Raji (cell line): ENCODE measurements at regions not wholly inside any gene's neighbourhood (a gene's known extent, or its start where the extent isn't known, plus 50 kb on each side); places are given as distances from the start of the nearest gene placed in this dataset.

Experiments
- POLR2A ChIP-seq: IDR thresholded peaks from 2 replicates; pipeline ENCODE4 v1.6.1; 2011; ENCODE audit warnings: low read depth, low read length, control low read depth; ENCODE audit not compliant: insufficient read depth

GRCh38 chr2:7666596-7667259, 749.5 kb downstream of the RNF144A start:
- no peak for TF ChIP-seq POLR2A

DNA sequence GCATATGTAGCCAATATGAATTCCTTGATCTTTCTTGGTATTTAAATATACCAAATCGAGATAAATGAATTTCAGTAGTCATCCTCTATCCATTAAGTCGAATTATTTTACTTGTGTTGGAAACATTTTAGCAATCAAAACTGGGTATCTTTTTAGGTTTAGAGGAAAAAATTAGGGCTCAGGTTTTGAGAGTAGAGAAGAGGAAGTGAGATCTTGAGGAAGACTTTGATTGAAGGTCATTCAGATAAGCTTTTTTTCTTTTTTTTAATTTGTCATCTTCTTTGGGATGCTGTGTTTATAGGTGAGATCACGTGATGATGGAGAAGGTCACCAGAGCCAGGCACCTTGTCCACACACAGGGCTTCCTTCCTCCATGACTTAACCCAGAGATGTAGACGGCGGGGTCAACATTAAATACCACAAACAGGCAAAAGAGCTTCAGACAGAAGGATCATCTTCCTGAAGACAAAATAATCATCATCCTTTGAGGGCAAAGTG, 750.1 kb downstream of the RNF144A start:
- TF ChIP-seq POLR2A: no peak

- TF ChIP-seq POLR2A: no peak
These were observed 753.9 kb downstream of the RNF144A start for GRCh38 chr2:7670905-7671641.

- TF ChIP-seq POLR2A: no peak
These were observed 754.9 kb downstream of the RNF144A start for GRCh38 chr2:7672027-7672684.

- TF ChIP-seq POLR2A: no peak
These were observed 755.5 kb downstream of the RNF144A start for GRCh38 chr2:7672685-7673071.

DNA sequence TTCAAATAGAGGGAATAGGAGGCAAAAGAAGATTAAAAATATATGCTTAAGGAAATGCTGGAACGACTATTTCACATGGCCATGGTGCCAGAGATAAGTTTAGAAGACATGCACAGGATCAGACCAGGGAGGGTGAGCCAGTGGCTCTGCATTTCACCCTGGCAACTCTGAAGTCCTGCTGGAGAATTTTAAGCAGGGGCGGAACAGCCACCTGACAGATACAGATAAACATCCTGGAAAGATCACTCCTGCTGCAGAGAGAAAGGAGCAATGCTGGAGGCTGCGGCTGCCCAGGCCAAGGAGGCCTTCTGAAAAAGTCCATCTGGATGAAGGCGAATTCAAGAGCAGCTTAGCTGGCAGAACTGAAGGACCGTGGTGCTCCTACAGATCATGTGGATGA, 755.9 kb downstream of the RNF144A start:
- TF ChIP-seq POLR2A: no peak

DNA sequence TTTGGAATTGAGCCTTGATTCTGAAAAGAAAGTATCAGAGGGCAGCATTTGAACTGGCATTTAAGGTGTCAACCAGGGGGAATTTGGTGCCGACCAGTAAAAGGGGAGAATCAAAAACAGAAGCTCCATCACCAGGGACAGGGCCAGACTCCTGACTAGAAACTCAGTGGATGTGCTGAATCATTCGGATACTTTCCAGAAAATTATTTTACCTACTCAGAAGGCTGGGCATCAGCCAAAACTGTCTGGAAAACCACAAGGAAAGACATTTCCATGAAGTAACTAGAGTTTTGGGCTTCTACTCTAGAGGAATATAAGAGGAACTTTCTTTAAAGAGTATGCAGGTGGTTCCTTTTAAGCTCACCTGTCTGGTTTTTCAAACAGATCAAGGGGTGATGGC, 756.6 kb downstream of the RNF144A start:
- no peak for TF ChIP-seq POLR2A

DNA sequence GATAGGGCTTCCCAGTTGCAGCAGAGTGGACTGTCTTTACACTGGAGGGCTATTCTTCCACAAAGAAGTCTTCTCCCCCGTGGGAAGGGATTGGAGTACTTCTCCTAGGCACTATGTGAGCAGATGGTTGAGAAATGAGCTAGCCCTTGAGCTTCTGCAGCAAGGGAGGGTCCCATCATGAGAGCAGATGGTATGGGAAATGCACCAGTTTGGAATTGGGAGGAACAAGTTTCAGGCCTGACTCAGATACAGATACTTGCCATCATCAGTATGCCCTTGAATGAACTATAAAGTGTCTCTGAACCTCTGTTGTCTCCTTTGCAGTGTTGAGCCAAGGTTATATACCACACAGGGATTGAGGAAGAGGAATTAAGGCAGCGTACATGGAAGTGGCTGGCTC, 757.4 kb downstream of the RNF144A start:
- TF ChIP-seq POLR2A: no peak

- no peak for TF ChIP-seq POLR2A
These were observed 759.5 kb downstream of the RNF144A start for GRCh38 chr2:7676714-7677113.

GRCh38 chr2:7681881-7682461, 764.8 kb downstream of the RNF144A start:
- TF ChIP-seq POLR2A: no peak

DNA sequence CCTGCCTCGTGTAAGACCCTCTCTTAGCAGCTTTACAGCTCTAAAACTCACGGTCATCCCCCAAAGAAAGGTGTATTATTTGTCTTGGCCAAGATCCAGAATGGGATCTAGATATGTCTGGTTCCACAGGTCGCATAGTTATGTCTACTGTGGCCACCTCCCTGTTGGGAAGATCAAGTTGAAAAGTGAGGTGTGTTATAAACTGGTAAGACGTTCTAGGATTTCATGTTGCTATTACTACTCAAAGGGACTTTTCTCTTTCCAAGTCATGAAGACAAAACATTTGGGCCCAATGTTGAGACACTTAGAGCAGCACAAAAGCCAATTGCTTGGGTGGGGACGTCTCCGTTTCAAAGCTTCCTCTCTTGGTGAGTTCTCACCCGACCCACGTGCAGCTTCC, 766.0 kb downstream of the RNF144A start:
- no peak for TF ChIP-seq POLR2A

- TF ChIP-seq POLR2A: no peak
These were observed 766.5 kb downstream of the RNF144A start for GRCh38 chr2:7683708-7684107.

DNA sequence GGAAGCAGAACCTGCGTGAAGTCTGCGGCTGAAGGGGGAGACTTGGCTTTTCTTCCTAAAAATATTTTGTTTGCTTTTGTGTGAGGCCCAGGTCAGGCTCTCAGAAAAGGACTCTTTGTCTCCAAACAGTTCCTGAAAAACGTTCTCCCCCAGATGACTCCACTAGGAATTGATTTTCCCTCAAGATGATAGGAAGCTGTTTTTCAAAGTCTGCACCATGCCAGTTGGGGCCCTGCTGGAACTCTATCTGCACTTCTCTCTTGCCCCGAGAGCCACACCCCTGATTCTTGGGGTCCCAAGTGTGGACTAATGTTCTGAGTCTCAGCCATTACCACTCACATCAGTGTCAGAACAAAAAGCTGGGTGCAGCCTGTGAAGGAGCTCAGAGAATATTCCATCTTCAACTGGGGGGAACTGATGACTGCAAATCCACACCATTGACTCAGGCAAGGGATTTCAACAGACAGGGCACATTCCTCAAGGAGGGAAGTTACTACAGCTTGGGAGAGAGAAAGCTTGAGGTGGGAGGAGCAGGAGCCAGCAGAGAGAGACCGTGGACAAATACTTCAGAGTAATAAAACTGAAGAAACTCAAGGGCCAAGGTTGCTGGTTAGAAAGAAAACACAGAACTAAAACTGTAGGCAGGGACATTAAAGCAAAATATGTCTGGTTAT, 768.3 kb downstream of the RNF144A start:
- no peak for TF ChIP-seq POLR2A

DNA sequence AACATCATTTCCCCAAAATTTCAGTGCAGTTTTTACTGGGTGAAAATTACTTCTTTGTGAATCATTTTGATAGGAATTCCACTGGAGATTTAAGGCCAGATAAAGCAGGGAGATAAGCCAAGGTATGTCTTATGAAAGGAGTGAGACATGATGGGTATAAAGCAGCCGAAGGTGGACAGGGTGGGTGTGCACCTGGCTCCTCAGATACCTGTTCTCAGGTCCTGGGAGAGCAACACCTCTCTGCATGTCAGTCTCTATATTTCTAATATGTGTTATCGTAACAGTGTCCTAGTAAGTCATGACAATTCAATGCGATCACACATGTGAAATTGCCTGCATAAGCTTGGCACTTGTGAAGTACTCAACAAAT, 768.8 kb downstream of the RNF144A start:
- no peak for TF ChIP-seq POLR2A

DNA sequence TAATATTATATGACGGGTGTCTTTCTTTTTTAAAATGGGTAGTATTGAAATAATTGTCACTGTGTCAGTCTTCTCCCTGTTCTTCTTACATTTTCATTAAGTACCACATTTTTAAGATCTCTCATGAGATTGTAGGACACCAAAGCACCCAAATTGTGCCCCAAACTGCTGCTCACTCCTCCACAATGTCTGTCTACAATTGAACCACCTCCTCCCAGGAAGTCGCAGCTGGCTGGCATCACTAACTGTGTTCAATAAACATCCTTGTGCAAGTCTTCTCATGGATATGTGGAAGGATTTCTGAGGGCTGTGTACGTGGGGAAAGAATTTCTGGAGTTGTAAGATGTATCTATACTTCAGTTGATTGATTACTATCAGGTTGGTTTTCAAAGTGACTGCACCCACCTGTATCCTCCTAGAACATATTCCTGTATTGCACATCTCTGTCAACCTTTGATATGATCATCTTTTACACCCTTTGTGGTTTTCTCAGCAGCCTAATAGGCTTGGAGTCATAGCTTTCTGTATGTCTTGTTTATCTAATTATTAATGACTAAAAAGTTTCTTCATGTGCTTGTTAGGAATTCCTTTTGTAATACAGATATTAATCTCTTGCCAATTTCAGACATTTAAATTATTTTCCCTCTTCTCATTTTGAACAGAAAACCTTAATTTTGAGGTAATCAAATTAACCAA, 774.9 kb downstream of the RNF144A start:
- TF ChIP-seq POLR2A: no peak

DNA sequence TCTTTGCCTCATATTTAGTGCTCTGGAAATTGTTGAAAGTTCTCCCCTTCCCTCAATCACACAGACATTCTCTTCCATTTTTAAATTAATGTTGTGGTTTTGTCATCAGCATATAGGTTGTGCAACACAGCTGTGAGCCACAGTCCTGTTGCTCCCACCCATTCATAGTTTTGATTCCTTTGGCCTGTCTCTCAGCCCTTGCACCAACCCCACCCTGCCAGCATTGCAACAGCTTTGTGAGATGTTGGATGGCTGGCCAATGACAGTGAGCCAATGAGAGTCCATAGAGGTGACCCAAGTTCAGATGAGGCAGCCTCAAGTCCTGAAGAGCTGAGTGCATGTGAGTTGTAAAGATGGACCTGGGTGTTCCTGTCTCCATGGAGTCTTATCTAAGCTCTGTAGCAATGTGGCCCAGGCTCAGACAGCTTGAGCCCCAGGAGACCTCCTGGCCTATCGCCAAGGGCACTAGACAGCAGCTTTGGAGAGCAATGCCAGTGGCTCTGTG, 775.5 kb downstream of the RNF144A start:
- no peak for TF ChIP-seq POLR2A
